ENCODE measurements at regions not wholly inside any gene's neighbourhood (a gene's known extent, or its start where the extent isn't known, plus 50 kb on each side); places are given as distances from the start of the nearest gene placed in this dataset.
"Not testable (repeated sequence)": the region's sequence is repeated elsewhere in the genome, so short reads cannot be mapped to it uniquely, and the experiment has no call there.

GRCh38 chr6:22774129-22774528 lies 204.8 kb downstream of the HDGFL1 start:
- DNase-seq (ENCODE audit: low spot score) = no peak
- Histone ChIP-seq H3K9ac (ENCODE audit: low read depth in 1 of 2, low read length in 2 of 2) (no peak overlapping the region), H3K9me3 (ENCODE audit: control insufficient read depth in 4 of 4, low read length in 3 of 4) (peaks cover under 1 to 9% (median 4%) of the 10 kb centered on the region in 4 donors), H3K27me3 (ENCODE audit: control insufficient read depth in 4 of 4, insufficient read depth in 4 of 4, low read length in 3 of 4) (no peaks in the 10 kb centered on the region), H3K27ac (ENCODE audit: low read depth in 1 of 2, low read length in 2 of 2) (no peak overlapping the region), H3K36me3 (ENCODE audit: control insufficient read depth in 4 of 4, insufficient read depth in 3 of 4, low read depth in 1 of 4, low read length in 3 of 4) (no peaks in the 10 kb centered on the region), H3K4me3 (ENCODE audit: low read depth in 1 of 3, low read length in 3 of 3) (no peak overlapping the region), H3K4me1 (ENCODE audit: control insufficient read depth in 4 of 4, insufficient read depth in 4 of 4, low read length in 3 of 4) (no peaks in the 10 kb centered on the region)
- TF ChIP-seq ZBTB33 (IDR thresholded peaks at IDR 0.05) (no peak), SP1 (IDR thresholded peaks at IDR 0.05) (no peak), REST (IDR thresholded peaks at IDR 0.05) (no peak), EGR1 (IDR thresholded peaks at IDR 0.05; ENCODE audit: low read depth in 2 of 2) (no peak), ATF3 (IDR thresholded peaks at IDR 0.05) (no peak), MAX (IDR thresholded peaks at IDR 0.05) (no peak), JUND (IDR thresholded peaks at IDR 0.05) (no peak)
- WGBS = 79% methylated on average over 2 of the region's 2 CpGs

GRCh38 chr6:22778438-22778837 lies 209.1 kb downstream of the HDGFL1 start:
- H3K27ac ChIP-seq (ENCODE audit: low read depth in 1 of 2, low read length in 2 of 2); H3K9ac ChIP-seq (ENCODE audit: low read depth in 1 of 2, low read length in 2 of 2); H3K27me3 ChIP-seq (ENCODE audit: control insufficient read depth in 4 of 4, insufficient read depth in 4 of 4, low read length in 3 of 4); DNase-seq (ENCODE audit: low spot score); H3K4me1 ChIP-seq (ENCODE audit: control insufficient read depth in 4 of 4, insufficient read depth in 4 of 4, low read length in 3 of 4); H3K4me3 ChIP-seq (ENCODE audit: low read depth in 1 of 3, low read length in 3 of 3); H3K36me3 ChIP-seq (ENCODE audit: control insufficient read depth in 4 of 4, insufficient read depth in 3 of 4, low read depth in 1 of 4, low read length in 3 of 4): not testable (repeated sequence)
- 12% methylated on average over 1 of the region's 1 CpG for WGBS
- peaks cover 5 to 19% (median 7%) of the 10 kb centered on the region in 4 donors for H3K9me3 ChIP-seq (ENCODE audit: control insufficient read depth in 4 of 4, low read length in 3 of 4)

- H3K27me3 ChIP-seq (ENCODE audit: control insufficient read depth in 4 of 4, insufficient read depth in 4 of 4, low read length in 3 of 4) = no peaks in the 10 kb centered on the region
- TF ChIP-seq FOXA2 (IDR thresholded peaks at IDR 0.05) = no peak
- no peak for TF ChIP-seq ZBTB33 (IDR thresholded peaks at IDR 0.05)
- TF ChIP-seq JUND (IDR thresholded peaks at IDR 0.05) = no peak
- TF ChIP-seq RXRA (IDR thresholded peaks at IDR 0.05) = no peak
- no peak for TF ChIP-seq HNF4A (conservative IDR thresholded peaks at IDR 0.05)
- no peak for TF ChIP-seq HNF4G (IDR thresholded peaks at IDR 0.05)
- TF ChIP-seq YY1 (IDR thresholded peaks at IDR 0.05) = no peak
- no peak for TF ChIP-seq SP1 (IDR thresholded peaks at IDR 0.05)
- no peak for TF ChIP-seq RAD21 (IDR thresholded peaks at IDR 0.05)
- no peak for TF ChIP-seq GABPA (IDR thresholded peaks at IDR 0.05 in 1 of 2, conservative IDR thresholded peaks at IDR 0.05 in 1 of 2)
- no peak for TF ChIP-seq MAX (IDR thresholded peaks at IDR 0.05)
- TF ChIP-seq TAF1 (conservative IDR thresholded peaks at IDR 0.05) = no peak
- 89% methylated on average over 2 of the region's 2 CpGs for WGBS
- H3K9ac ChIP-seq (ENCODE audit: low read depth in 1 of 2, low read length in 2 of 2) = no peak overlapping the region
- H3K4me1 ChIP-seq (ENCODE audit: control insufficient read depth in 4 of 4, insufficient read depth in 4 of 4, low read length in 3 of 4) = no peaks in the 10 kb centered on the region
- no peak overlapping the region for H3K27ac ChIP-seq (ENCODE audit: low read depth in 1 of 2, low read length in 2 of 2)
- no peaks in the 10 kb centered on the region for H3K36me3 ChIP-seq (ENCODE audit: control insufficient read depth in 4 of 4, insufficient read depth in 3 of 4, low read depth in 1 of 4, low read length in 3 of 4)
- H3K9me3 ChIP-seq (ENCODE audit: control insufficient read depth in 4 of 4, low read length in 3 of 4) = peaks cover 5 to 19% (median 7%) of the 10 kb centered on the region in 4 donors
- no peak for DNase-seq (ENCODE audit: low spot score)
- H3K4me3 ChIP-seq (ENCODE audit: low read depth in 1 of 3, low read length in 3 of 3) = no peak overlapping the region
Measured at GRCh38 chr6:22779062-22779461, 209.7 kb downstream of the HDGFL1 start.
